Astrocyte (in vitro differentiated cells and primary cell): ENCODE measurements at regions not wholly inside any gene's neighbourhood (a gene's known extent, or its start where the extent isn't known, plus 50 kb on each side); places are given as distances from the start of the nearest gene placed in this dataset.

ENCODE experiments used
- DNase-seq: peaks from one replicate; pipeline ENCODE4 v3.0.0-alpha.2; 2010; ENCODE audit warnings: low read depth
- FAIRE-seq: peaks from 2 replicates; lab custom pipeline; 2011; peaks lifted over from hg19 to GRCh38; lab: Jason Lieb, UNC
- H2AFZ ChIP-seq: 2 replicates; pipeline ENCODE4 v1.6.0; 2012; ENCODE audit warnings: low read depth, low read length, inconsistent platforms
- H3K27ac ChIP-seq: 2 replicates; pipeline ENCODE4 v1.5.1; 2011; ENCODE audit warnings: low read depth, low read length, inconsistent platforms
- H3K27me3 ChIP-seq: 2 replicates; pipeline ENCODE4 v1.6.0; 2011; ENCODE audit warnings: low read length, inconsistent platforms; ENCODE audit not compliant: insufficient read depth
- H3K36me3 ChIP-seq: 2 replicates; pipeline ENCODE4 v1.5.1; 2011; ENCODE audit warnings: low read length, inconsistent platforms; ENCODE audit not compliant: insufficient read depth
- H3K4me1 ChIP-seq: 2 replicates; pipeline ENCODE4 v1.5.1; 2011; ENCODE audit warnings: low read length, inconsistent platforms; ENCODE audit not compliant: insufficient read depth
- H3K4me2 ChIP-seq: 2 replicates; pipeline ENCODE4 v1.6.0; 2012; ENCODE audit warnings: low read length, inconsistent platforms
- H3K4me3 ChIP-seq: 2 replicates; pipeline ENCODE4 v1.5.1; 2011; ENCODE audit warnings: low read depth, mild to moderate bottlenecking, low read length, inconsistent platforms; ENCODE audit not compliant: insufficient read depth
- H3K79me2 ChIP-seq: 2 replicates; pipeline ENCODE4 v1.6.0; 2012; ENCODE audit warnings: mild to moderate bottlenecking, low read length, inconsistent platforms; ENCODE audit not compliant: insufficient read depth
- H3K9ac ChIP-seq: 2 replicates; pipeline ENCODE4 v1.6.0; 2012; ENCODE audit warnings: mild to moderate bottlenecking, low read length, inconsistent platforms
- H3K9me3 ChIP-seq: 2 replicates; pipeline ENCODE4 v1.5.1; 2012; ENCODE audit warnings: low read depth, mild to moderate bottlenecking, low read length, inconsistent platforms; ENCODE audit not compliant: insufficient read depth
- H4K20me1 ChIP-seq: 2 replicates; pipeline ENCODE4 v1.6.0; 2012; ENCODE audit warnings: low read length, inconsistent platforms; ENCODE audit not compliant: insufficient read depth
- H3K27ac Mint-ChIP-seq: one replicate; pipeline ENCODE4 v1.8.0; 2021; ENCODE audit warnings: mild to moderate bottlenecking, mixed read lengths; ENCODE audit not compliant: unreplicated experiment
- H3K27me3 Mint-ChIP-seq: one replicate; pipeline ENCODE4 v1.8.0; 2021; ENCODE audit warnings: low read depth, mixed read lengths; ENCODE audit not compliant: unreplicated experiment
- H3K36me3 Mint-ChIP-seq: one replicate; pipeline ENCODE4 v1.8.0; 2021; ENCODE audit warnings: low read depth, mixed read lengths; ENCODE audit not compliant: unreplicated experiment
- H3K4me1 Mint-ChIP-seq: one replicate; pipeline ENCODE4 v1.8.0; 2021; ENCODE audit warnings: low read depth, mixed read lengths; ENCODE audit not compliant: unreplicated experiment
- H3K4me3 Mint-ChIP-seq: one replicate; pipeline ENCODE4 v1.8.0; 2021; ENCODE audit warnings: mild to moderate bottlenecking, moderate library complexity, mixed read lengths; ENCODE audit not compliant: unreplicated experiment
- H3K9me3 Mint-ChIP-seq: one replicate; pipeline ENCODE4 v1.8.0; 2021; ENCODE audit warnings: mild to moderate bottlenecking, mixed read lengths; ENCODE audit not compliant: unreplicated experiment
- CTCF ChIP-seq: IDR thresholded peaks from 2 replicates; pipeline ENCODE4 v1.5.1; 2011; ENCODE audit warnings: low read depth, mild to moderate bottlenecking, inconsistent platforms, low read length, moderate library complexity; ENCODE audit not compliant: insufficient read depth
- EZH2 ChIP-seq: IDR thresholded peaks from 2 replicates; pipeline ENCODE4 v1.6.1; 2012; ENCODE audit warnings: mild to moderate bottlenecking, low read length, inconsistent platforms; ENCODE audit not compliant: insufficient read depth

- no peak for TF ChIP-seq EZH2
- TF ChIP-seq CTCF = no peak
- Histone ChIP-seq H3K4me2 (no peak overlapping the region), H3K4me3 (no peak overlapping the region), H3K79me2 (no peaks in the 10 kb centered on the region), H3K36me3 (no peaks in the 10 kb centered on the region), H3K27ac (no peak overlapping the region), H4K20me1 (no peaks in the 10 kb centered on the region), H3K27me3 (no peaks in the 10 kb centered on the region), H2AFZ (no peak overlapping the region), H3K9me3 (no peaks in the 10 kb centered on the region), H3K9ac (no peak overlapping the region), H3K4me1 (no peaks in the 10 kb centered on the region)
- Mint-ChIP-seq H3K9me3 (peaks cover 2% of the 10 kb centered on the region), H3K4me1 (peaks cover 2% of the 10 kb centered on the region), H3K36me3 (no peaks in the 10 kb centered on the region), H3K4me3 (no peak overlapping the region), H3K27me3 (peaks cover 11% of the 10 kb centered on the region), H3K27ac (no peak overlapping the region)
- FAIRE-seq (no peak), DNase-seq (peak; percentile 29)
Measured at GRCh38 chr9:99401680-99402504, 179.8 kb downstream of the SEC61B start.

GRCh38 chr9:99403371-99403770, 181.3 kb downstream of the SEC61B start:
- H3K9ac ChIP-seq = no peak overlapping the region
- FAIRE-seq = no peak
- H3K27me3 Mint-ChIP-seq = peaks cover 11% of the 10 kb centered on the region

More at GRCh38 chr9:99403371-99403770, 181.3 kb downstream of the SEC61B start:
- no peaks in the 10 kb centered on the region for H3K36me3 ChIP-seq
- no peak overlapping the region for H2AFZ ChIP-seq
- no peaks in the 10 kb centered on the region for H4K20me1 ChIP-seq
- no peaks in the 10 kb centered on the region for H3K27me3 ChIP-seq
- no peak overlapping the region for H3K4me3 ChIP-seq
- H3K4me1 Mint-ChIP-seq = peaks cover 2% of the 10 kb centered on the region
- no peaks in the 10 kb centered on the region for H3K4me1 ChIP-seq
- no peak for DNase-seq
- no peaks in the 10 kb centered on the region for H3K36me3 Mint-ChIP-seq
- peaks cover 2% of the 10 kb centered on the region for H3K9me3 Mint-ChIP-seq
- no peaks in the 10 kb centered on the region for H3K79me2 ChIP-seq
- H3K4me3 Mint-ChIP-seq = no peak overlapping the region
- no peak overlapping the region for H3K4me2 ChIP-seq
- H3K9me3 ChIP-seq = no peaks in the 10 kb centered on the region
- TF ChIP-seq EZH2 (no peak), CTCF (no peak)
- H3K27ac ChIP-seq = no peak overlapping the region
- no peak overlapping the region for H3K27ac Mint-ChIP-seq
